PFSK-1 (cell line): ENCODE measurements at regions not wholly inside any gene's neighbourhood (a gene's known extent, or its start where the extent isn't known, plus 50 kb on each side); places are given as distances from the start of the nearest gene placed in this dataset.

Experiments
- POLR2AphosphoS5 ChIP-seq: IDR thresholded peaks from 2 replicates; pipeline ENCODE4 v1.6.1; 2012; ENCODE audit warnings: low read depth, mild to moderate bottlenecking, control low read depth, low read length, moderate library complexity
- REST ChIP-seq, 2 experiments: IDR thresholded peaks; 2 replicates each; pipeline versions ENCODE4 v1.6.1 to v1.8.0; 2011 to 2012; ENCODE audit warnings: low read depth in 2 of 2, low read length in 2 of 2, control low read depth in 1 of 2, inconsistent platforms in 1 of 2, mild to moderate bottlenecking in 1 of 2, moderate library complexity in 1 of 2; ENCODE audit not compliant: insufficient read depth in 1 of 2
- SIN3A ChIP-seq: IDR thresholded peaks from 2 replicates; pipeline ENCODE4 v1.6.1; 2012; ENCODE audit warnings: mild to moderate bottlenecking, low read length, moderate library complexity, borderline replicate concordance; ENCODE audit not compliant: insufficient read depth
- TAF1 ChIP-seq: IDR thresholded peaks from 2 replicates; pipeline ENCODE4 v1.6.1; 2012; ENCODE audit warnings: low read length, control low read depth, borderline replicate concordance; ENCODE audit not compliant: insufficient read depth

- no peak for TF ChIP-seq REST (IDR thresholded peaks at IDR 0.05; ENCODE audit: insufficient read depth in 1 of 2, low read depth in 2 of 2, low read length in 2 of 2)
- TF ChIP-seq TAF1 = no peak
- no peak for TF ChIP-seq SIN3A
- TF ChIP-seq POLR2AphosphoS5 = no peak
Measured at GRCh38 chr2:60394463-60394862, 159.0 kb downstream of the BCL11A start.
